Keratinocyte (primary cell): ENCODE measurements at regions not wholly inside any gene's neighbourhood (a gene's known extent, or its start where the extent isn't known, plus 50 kb on each side); places are given as distances from the start of the nearest gene placed in this dataset.

Experiments
- DNase-seq: peaks from one replicate; pipeline ENCODE4 v3.0.0-alpha.2; 2011; ENCODE audit warnings: low read depth, missing footprints, low spot score
- FAIRE-seq: peaks from 2 replicates; lab custom pipeline; 2011; peaks lifted over from hg19 to GRCh38; lab: Jason Lieb, UNC
- H2AFZ ChIP-seq: 2 replicates; pipeline ENCODE4 v1.6.0; 2012; ENCODE audit warnings: low read length, control low read depth, inconsistent platforms; ENCODE audit not compliant: control insufficient read depth
- H3K27ac ChIP-seq: 2 replicates; pipeline ENCODE4 v1.5.1; 2011; ENCODE audit warnings: low read length; ENCODE audit not compliant: control insufficient read depth, insufficient read depth
- H3K27me3 ChIP-seq: 3 replicates; pipeline ENCODE4 v1.6.0; 2011; ENCODE audit warnings: low read length; ENCODE audit not compliant: control insufficient read depth, insufficient read depth; ENCODE audit errors: extremely low read depth
- H3K36me3 ChIP-seq, 2 experiments: 2 replicates in 1 of 2; 3 replicates in 1 of 2; pipeline ENCODE4 v1.5.1; 2011; ENCODE audit warnings: low read length in 2 of 2, mild to moderate bottlenecking in 1 of 2; ENCODE audit not compliant: control insufficient read depth in 2 of 2, insufficient read depth in 2 of 2; ENCODE audit errors: extremely low read depth in 1 of 2
- H3K4me1 ChIP-seq: 3 replicates; pipeline ENCODE4 v1.5.1; 2011; ENCODE audit warnings: low read length; ENCODE audit not compliant: control insufficient read depth, insufficient read depth; ENCODE audit errors: extremely low read depth
- H3K4me2 ChIP-seq: 3 replicates; pipeline ENCODE4 v1.6.0; 2011; ENCODE audit warnings: low read depth, low read length; ENCODE audit not compliant: control insufficient read depth, insufficient read depth; ENCODE audit errors: extremely low read depth
- H3K4me3 ChIP-seq, 3 experiments: fragments of 200-600 bp in 1 of 3; sonication (generic) in 1 of 3; 2 replicates in 2 of 3; 3 replicates in 1 of 3; pipeline ENCODE4 v1.5.1; 2011 to 2016; ENCODE audit warnings: low read length in 3 of 3, mild to moderate bottlenecking in 3 of 3, control low read depth in 2 of 3, inconsistent platforms in 1 of 3, low read depth in 1 of 3, mixed read lengths in 1 of 3, mixed run types in 1 of 3, moderate library complexity in 1 of 3; ENCODE audit not compliant: control insufficient read depth in 2 of 3, insufficient read depth in 2 of 3; ENCODE audit errors: extremely low read depth in 1 of 3
- H3K79me2 ChIP-seq: 2 replicates; pipeline ENCODE4 v1.6.0; 2012; ENCODE audit warnings: low read length; ENCODE audit not compliant: control insufficient read depth, insufficient read depth
- H3K9ac ChIP-seq: 3 replicates; pipeline ENCODE4 v1.6.0; 2011; ENCODE audit warnings: low read length; ENCODE audit not compliant: control insufficient read depth, insufficient read depth; ENCODE audit errors: extremely low read depth
- H3K9me1 ChIP-seq: 3 replicates; pipeline ENCODE4 v1.6.0; 2011; ENCODE audit warnings: low read length; ENCODE audit not compliant: control insufficient read depth, insufficient read depth; ENCODE audit errors: extremely low read depth
- H3K9me3 ChIP-seq: 2 replicates; pipeline ENCODE4 v1.5.1; 2012; ENCODE audit warnings: low read depth, low read length; ENCODE audit not compliant: control insufficient read depth
- H4K20me1 ChIP-seq: 3 replicates; pipeline ENCODE4 v1.6.0; 2011; ENCODE audit warnings: low read length; ENCODE audit not compliant: control insufficient read depth, insufficient read depth; ENCODE audit errors: extremely low read depth
- CTCF ChIP-seq, 3 experiments: IDR thresholded peaks in 1 of 3; conservative IDR thresholded peaks in 1 of 3; optimal IDR thresholded peaks in 1 of 3; 2 replicates in 2 of 3; 3 replicates in 1 of 3; pipeline versions ENCODE3 to v1.5.1; 2011; ENCODE audit warnings: low read length in 3 of 3, mild to moderate bottlenecking in 3 of 3, moderate library complexity in 2 of 3, control low read depth in 1 of 3, inconsistent platforms in 1 of 3; ENCODE audit not compliant: insufficient read depth in 2 of 3; ENCODE audit errors: extremely low read depth in 1 of 3
- EZH2 ChIP-seq: IDR thresholded peaks from one replicate; pipeline ENCODE4 v1.6.1; 2012; ENCODE audit warnings: inconsistent platforms, mild to moderate bottlenecking, low read length, moderate library complexity
- dilution Hi-C: fragments of 300-500 bp; cut with MboI; formaldehyde crosslinking; loops from one replicate; pipeline ENCODE4 v1.7.0; 2020; ENCODE audit warnings: low sequenced_read_pairs; ENCODE audit not compliant: extremely low pct_ligation_motif_present

- Histone ChIP-seq H3K36me3 (no peaks in the 10 kb centered on the region), H3K4me1 (no peaks in the 10 kb centered on the region), H3K79me2 (no peaks in the 10 kb centered on the region), H3K4me2 (no peak overlapping the region), H3K9me3 (no peaks in the 10 kb centered on the region), H3K4me3 (no peak overlapping the region), H4K20me1 (no peaks in the 10 kb centered on the region), H3K27ac (no peak overlapping the region), H3K9ac (no peak overlapping the region), H2AFZ (no peak overlapping the region), H3K9me1 (no peaks in the 10 kb centered on the region), H3K27me3 (peaks cover 3% of the 10 kb centered on the region)
- TF ChIP-seq EZH2: no peak
- TF ChIP-seq CTCF (optimal IDR thresholded peaks at IDR 0.05 in 1 of 3, IDR thresholded peaks at IDR 0.05 in 1 of 3, conservative IDR thresholded peaks at IDR 0.05 in 1 of 3; ENCODE audit: extremely low read depth in 1 of 3, insufficient read depth in 2 of 3, low read length in 3 of 3): no peak
- dilution Hi-C loops: no loop called here
- FAIRE-seq (no peak), DNase-seq (no peak)
Observed at GRCh38 chr1:228853637-228854036, 118.4 kb downstream of the RHOU start.

- TF ChIP-seq EZH2 (no peak), CTCF (optimal IDR thresholded peaks at IDR 0.05 in 1 of 3, IDR thresholded peaks at IDR 0.05 in 1 of 3, conservative IDR thresholded peaks at IDR 0.05 in 1 of 3; ENCODE audit: extremely low read depth in 1 of 3, insufficient read depth in 2 of 3, low read length in 3 of 3) (no peak)
- no peaks in the 10 kb centered on the region for H3K79me2 ChIP-seq
Observed at GRCh38 chr1:228854907-228855306, 119.6 kb downstream of the RHOU start.

More at GRCh38 chr1:228854907-228855306, 119.6 kb downstream of the RHOU start:
- Histone ChIP-seq H4K20me1 (no peaks in the 10 kb centered on the region), H3K27ac (no peak overlapping the region), H3K4me1 (no peaks in the 10 kb centered on the region), H3K9ac (no peak overlapping the region), H3K9me1 (no peaks in the 10 kb centered on the region), H3K4me2 (no peak overlapping the region), H3K9me3 (no peaks in the 10 kb centered on the region), H3K27me3 (peaks cover 3% of the 10 kb centered on the region), H3K4me3 (no peak overlapping the region), H2AFZ (no peak overlapping the region), H3K36me3 (no peaks in the 10 kb centered on the region)
- DNase-seq (no peak), FAIRE-seq (no peak)
- dilution Hi-C loops: no loop called here
